WTC11 (cell line): ENCODE measurements at regions not wholly inside any gene's neighbourhood (a gene's known extent, or its start where the extent isn't known, plus 50 kb on each side); places are given as distances from the start of the nearest gene placed in this dataset.

Experiments used
- ATAC-seq: fragments of 200-7000 bp; cut with Tn5 transposase; 2 replicates; pipeline ENCODE4 v1.10.0; 2021; ENCODE audit warnings: mild to moderate bottlenecking, moderate library complexity
- CTCF ChIA-PET: fragments of 300-600 bp; sonication (Branson Sonifier 250); formaldehyde crosslinking; loops from one replicate; lab custom pipeline; 2021; ENCODE audit warnings: antibody characterized with exemption; lab: Charles Lee
- POLR2A ChIA-PET: fragments of 350-600 bp; sonication (Branson Sonifier 250); formaldehyde crosslinking; loops from one replicate; lab custom pipeline; 2021; ENCODE audit warnings: antibody characterized with exemption; lab: Charles Lee
- DNase-seq: peaks from one replicate; pipeline ENCODE4 v3.0.0; 2021; ENCODE audit warnings: low spot score
- H3K27ac Mint-ChIP-seq: 2 replicates; pipeline ENCODE4 v1.8.0; 2021; ENCODE audit warnings: mixed read lengths
- H3K27me3 Mint-ChIP-seq: 2 replicates; pipeline ENCODE4 v1.8.0; 2021; ENCODE audit warnings: low read depth, mild to moderate bottlenecking, moderate library complexity, mixed read lengths
- H3K36me3 Mint-ChIP-seq: 2 replicates; pipeline ENCODE4 v1.8.0; 2021; ENCODE audit warnings: mixed read lengths
- H3K4me1 Mint-ChIP-seq: 2 replicates; pipeline ENCODE4 v1.8.0; 2022; ENCODE audit warnings: mixed read lengths
- H3K4me3 Mint-ChIP-seq: 2 replicates; pipeline ENCODE4 v1.8.0; 2021; ENCODE audit warnings: mild to moderate bottlenecking, moderate library complexity, mixed read lengths
- H3K9me3 Mint-ChIP-seq: 2 replicates; pipeline ENCODE4 v1.8.0; 2021; ENCODE audit warnings: mixed read lengths
- E2F1 ChIP-seq: sonication (generic); formaldehyde crosslinking; IDR thresholded peaks from 2 replicates; pipeline ENCODE4 v1.8.0; 2022; ENCODE audit warnings: mild to moderate bottlenecking, missing genetic modification reagents
- ETV6 ChIP-seq: sonication (generic); formaldehyde crosslinking; IDR thresholded peaks from 2 replicates; pipeline ENCODE4 v1.8.1; 2022; ENCODE audit warnings: mild to moderate bottlenecking, missing genetic modification reagents
- FOXK1 ChIP-seq: sonication (generic); formaldehyde crosslinking; IDR thresholded peaks from 2 replicates; pipeline ENCODE4 v1.8.0; 2022; ENCODE audit warnings: mild to moderate bottlenecking, moderate library complexity, missing genetic modification reagents
- GRHL2 ChIP-seq: fragments of 250-450 bp; sonication (Bioruptor Pico); IDR thresholded peaks from 2 replicates; pipeline ENCODE4 v1.8.0; 2022; ENCODE audit warnings: mild to moderate bottlenecking, moderate library complexity; ENCODE audit not compliant: insufficient replicate concordance, severe bottlenecking
- HMGA2 ChIP-seq: fragments of 250-450 bp; sonication (Bioruptor Pico); IDR thresholded peaks from 2 replicates; pipeline ENCODE4 v1.4.0; 2021; ENCODE audit warnings: mild to moderate bottlenecking, moderate library complexity
- MXD4 ChIP-seq: fragments of 250-450 bp; sonication (Bioruptor Pico); IDR thresholded peaks from 2 replicates; pipeline ENCODE4 v1.8.0; 2021; ENCODE audit warnings: mild to moderate bottlenecking, moderate library complexity, borderline replicate concordance
- NFATC4 ChIP-seq: fragments of 250-450 bp; sonication (Bioruptor Pico); IDR thresholded peaks from 2 replicates; pipeline ENCODE4 v1.9.0; 2021; ENCODE audit warnings: mild to moderate bottlenecking
- RORB ChIP-seq: fragments of 250-450 bp; sonication (Bioruptor Pico); IDR thresholded peaks from 2 replicates; pipeline ENCODE4 v1.9.0; 2021; ENCODE audit warnings: mild to moderate bottlenecking
- TF ChIP-seq, protein P1 (sequence below): sonication (generic); formaldehyde crosslinking; IDR thresholded peaks from 2 replicates; pipeline ENCODE4 v1.8.1; 2023; ENCODE audit warnings: mild to moderate bottlenecking, moderate library complexity, missing genetic modification reagents
- TF ChIP-seq, protein P2 (sequence below): sonication (generic); formaldehyde crosslinking; IDR thresholded peaks from 2 replicates; pipeline ENCODE4 v1.8.0; 2022; ENCODE audit warnings: mild to moderate bottlenecking, missing genetic modification reagents
- TF ChIP-seq, protein P3 (sequence below): sonication (generic); formaldehyde crosslinking; IDR thresholded peaks from 2 replicates; pipeline ENCODE4 v1.8.0; 2022; ENCODE audit warnings: mild to moderate bottlenecking, missing genetic modification reagents
- TF ChIP-seq, protein P4 (sequence below): sonication (generic); formaldehyde crosslinking; IDR thresholded peaks from 2 replicates; pipeline ENCODE4 v1.8.0; 2023; ENCODE audit warnings: missing genetic modification reagents
- TF ChIP-seq, protein P5 (sequence below): sonication (generic); formaldehyde crosslinking; IDR thresholded peaks from 2 replicates; pipeline ENCODE4 v1.8.1; 2023; ENCODE audit warnings: mild to moderate bottlenecking, missing genetic modification reagents, moderate library complexity
- TF ChIP-seq, protein P6 (sequence below): sonication (generic); formaldehyde crosslinking; IDR thresholded peaks from 2 replicates; pipeline ENCODE4 v1.8.1; 2023; ENCODE audit warnings: mild to moderate bottlenecking, missing genetic modification reagents
- TF ChIP-seq, protein P7 (sequence below): fragments of 250-450 bp; sonication (Bioruptor Pico); IDR thresholded peaks from 2 replicates; pipeline ENCODE4 v2.1.2; 2022; ENCODE audit warnings: mild to moderate bottlenecking, moderate library complexity

DNA sequence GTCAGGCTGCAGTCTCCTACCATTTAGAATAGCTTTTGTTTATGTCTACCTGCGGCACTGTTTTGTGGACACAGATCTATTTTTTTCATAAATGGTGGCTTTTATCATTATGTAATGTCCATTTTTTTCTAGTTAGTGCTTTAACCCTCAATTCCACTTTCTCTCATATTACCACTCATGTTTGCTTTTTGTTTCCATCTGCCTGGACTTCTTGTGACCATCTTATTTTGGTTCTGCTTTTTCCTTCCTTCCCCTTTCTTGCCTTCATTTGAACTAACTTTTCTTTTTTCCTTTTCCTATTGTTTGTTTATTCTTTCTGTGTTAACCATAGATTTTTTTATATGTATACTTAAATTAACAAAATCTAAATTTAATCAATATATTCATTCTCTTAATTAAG lies 63.2 kb upstream of the SLC22A11 start:
- no peak overlapping the region for H3K27ac Mint-ChIP-seq
- peaks cover 50% of the 10 kb centered on the region for H3K27me3 Mint-ChIP-seq
- POLR2A ChIA-PET: interaction anchor here (0.6 kb wide), 1 partner anchor 626 kb away, joined by 3 read pairs; no protein-coding TSS in a partner anchor
- peaks cover 12% of the 10 kb centered on the region for H3K9me3 Mint-ChIP-seq
- ATAC-seq: no peak
- TF ChIP-seq, protein P1, sequence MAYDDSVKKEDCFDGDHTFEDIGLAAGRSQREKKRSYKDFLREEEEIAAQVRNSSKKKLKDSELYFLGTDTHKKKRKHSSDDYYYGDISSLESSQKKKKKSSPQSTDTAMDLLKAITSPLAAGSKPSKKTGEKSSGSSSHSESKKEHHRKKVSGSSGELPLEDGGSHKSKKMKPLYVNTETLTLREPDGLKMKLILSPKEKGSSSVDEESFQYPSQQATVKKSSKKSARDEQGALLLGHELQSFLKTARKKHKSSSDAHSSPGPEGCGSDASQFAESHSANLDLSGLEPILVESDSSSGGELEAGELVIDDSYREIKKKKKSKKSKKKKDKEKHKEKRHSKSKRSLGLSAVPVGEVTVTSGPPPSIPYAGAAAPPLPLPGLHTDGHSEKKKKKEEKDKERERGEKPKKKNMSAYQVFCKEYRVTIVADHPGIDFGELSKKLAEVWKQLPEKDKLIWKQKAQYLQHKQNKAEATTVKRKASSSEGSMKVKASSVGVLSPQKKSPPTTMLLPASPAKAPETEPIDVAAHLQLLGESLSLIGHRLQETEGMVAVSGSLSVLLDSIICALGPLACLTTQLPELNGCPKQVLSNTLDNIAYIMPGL (CRISPR knock-in tag): no peak
- TF ChIP-seq, protein P2, sequence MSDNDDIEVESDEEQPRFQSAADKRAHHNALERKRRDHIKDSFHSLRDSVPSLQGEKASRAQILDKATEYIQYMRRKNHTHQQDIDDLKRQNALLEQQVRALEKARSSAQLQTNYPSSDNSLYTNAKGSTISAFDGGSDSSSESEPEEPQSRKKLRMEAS (CRISPR knock-in tag): no peak
- TF ChIP-seq NFATC4 (CRISPR knock-in tag) (no peak), ETV6 (CRISPR knock-in tag) (no peak)
- TF ChIP-seq, protein P3, sequence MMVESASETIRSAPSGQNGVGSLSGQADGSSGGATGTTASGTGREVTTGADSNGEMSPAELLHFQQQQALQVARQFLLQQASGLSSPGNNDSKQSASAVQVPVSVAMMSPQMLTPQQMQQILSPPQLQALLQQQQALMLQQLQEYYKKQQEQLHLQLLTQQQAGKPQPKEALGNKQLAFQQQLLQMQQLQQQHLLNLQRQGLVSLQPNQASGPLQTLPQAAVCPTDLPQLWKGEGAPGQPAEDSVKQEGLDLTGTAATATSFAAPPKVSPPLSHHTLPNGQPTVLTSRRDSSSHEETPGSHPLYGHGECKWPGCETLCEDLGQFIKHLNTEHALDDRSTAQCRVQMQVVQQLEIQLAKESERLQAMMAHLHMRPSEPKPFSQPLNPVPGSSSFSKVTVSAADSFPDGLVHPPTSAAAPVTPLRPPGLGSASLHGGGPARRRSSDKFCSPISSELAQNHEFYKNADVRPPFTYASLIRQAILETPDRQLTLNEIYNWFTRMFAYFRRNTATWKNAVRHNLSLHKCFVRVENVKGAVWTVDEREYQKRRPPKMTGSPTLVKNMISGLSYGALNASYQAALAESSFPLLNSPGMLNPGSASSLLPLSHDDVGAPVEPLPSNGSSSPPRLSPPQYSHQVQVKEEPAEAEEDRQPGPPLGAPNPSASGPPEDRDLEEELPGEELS: no peak
- TF ChIP-seq, all 79 proteins: peak for 0
- DNase-seq: no peak
- no peaks in the 10 kb centered on the region for H3K36me3 Mint-ChIP-seq
- H3K4me1 Mint-ChIP-seq: no peaks in the 10 kb centered on the region
- H3K4me3 Mint-ChIP-seq: no peak overlapping the region
- CTCF ChIA-PET: interaction anchor here (0.9 kb wide), 1 partner anchor 43 kb away, joined by 3 read pairs; no protein-coding TSS in a partner anchor

DNA sequence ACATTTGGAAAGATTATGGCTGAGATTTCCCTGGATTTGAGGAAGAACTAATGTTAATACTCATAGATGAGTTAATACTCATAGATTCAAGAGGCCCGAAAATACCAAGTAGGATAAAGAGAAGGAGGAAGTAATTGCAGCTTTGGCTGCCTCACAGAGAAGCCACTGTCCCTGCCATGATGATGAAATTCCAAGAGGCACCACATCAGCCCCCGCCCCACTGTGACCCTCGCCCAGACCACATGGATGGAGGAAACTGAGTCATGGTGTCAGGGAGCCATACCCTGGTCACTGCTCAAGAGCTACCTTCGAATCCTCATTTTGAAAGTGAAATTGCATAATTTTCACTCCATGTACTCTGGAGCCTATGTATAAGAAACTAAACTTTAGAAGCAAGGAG lies 57.6 kb upstream of the SLC22A11 start:
- no peak overlapping the region for H3K27ac Mint-ChIP-seq
- DNase-seq: no peak
- peaks cover 17% of the 10 kb centered on the region for H3K9me3 Mint-ChIP-seq
- TF ChIP-seq E2F1 (CRISPR knock-in tag) (no peak), MXD4 (CRISPR knock-in tag) (no peak), FOXK1 (no peak)
- TF ChIP-seq, protein P4, sequence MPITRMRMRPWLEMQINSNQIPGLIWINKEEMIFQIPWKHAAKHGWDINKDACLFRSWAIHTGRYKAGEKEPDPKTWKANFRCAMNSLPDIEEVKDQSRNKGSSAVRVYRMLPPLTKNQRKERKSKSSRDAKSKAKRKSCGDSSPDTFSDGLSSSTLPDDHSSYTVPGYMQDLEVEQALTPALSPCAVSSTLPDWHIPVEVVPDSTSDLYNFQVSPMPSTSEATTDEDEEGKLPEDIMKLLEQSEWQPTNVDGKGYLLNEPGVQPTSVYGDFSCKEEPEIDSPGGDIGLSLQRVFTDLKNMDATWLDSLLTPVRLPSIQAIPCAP: no peak
- TF ChIP-seq, protein P5, sequence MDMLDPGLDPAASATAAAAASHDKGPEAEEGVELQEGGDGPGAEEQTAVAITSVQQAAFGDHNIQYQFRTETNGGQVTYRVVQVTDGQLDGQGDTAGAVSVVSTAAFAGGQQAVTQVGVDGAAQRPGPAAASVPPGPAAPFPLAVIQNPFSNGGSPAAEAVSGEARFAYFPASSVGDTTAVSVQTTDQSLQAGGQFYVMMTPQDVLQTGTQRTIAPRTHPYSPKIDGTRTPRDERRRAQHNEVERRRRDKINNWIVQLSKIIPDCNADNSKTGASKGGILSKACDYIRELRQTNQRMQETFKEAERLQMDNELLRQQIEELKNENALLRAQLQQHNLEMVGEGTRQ: no peak
- POLR2A ChIA-PET: no interaction called here
- no peaks in the 10 kb centered on the region for H3K4me1 Mint-ChIP-seq
- H3K27me3 Mint-ChIP-seq: peaks cover 31% of the 10 kb centered on the region
- CTCF ChIA-PET: interaction anchor here (1.5 to 2.1 kb wide), 2 partner anchors 48 to 49 kb away, joined by 4 read pairs; no protein-coding TSS in a partner anchor
- H3K36me3 Mint-ChIP-seq: no peaks in the 10 kb centered on the region
- H3K4me3 Mint-ChIP-seq: no peak overlapping the region
- ATAC-seq: no peak

DNA sequence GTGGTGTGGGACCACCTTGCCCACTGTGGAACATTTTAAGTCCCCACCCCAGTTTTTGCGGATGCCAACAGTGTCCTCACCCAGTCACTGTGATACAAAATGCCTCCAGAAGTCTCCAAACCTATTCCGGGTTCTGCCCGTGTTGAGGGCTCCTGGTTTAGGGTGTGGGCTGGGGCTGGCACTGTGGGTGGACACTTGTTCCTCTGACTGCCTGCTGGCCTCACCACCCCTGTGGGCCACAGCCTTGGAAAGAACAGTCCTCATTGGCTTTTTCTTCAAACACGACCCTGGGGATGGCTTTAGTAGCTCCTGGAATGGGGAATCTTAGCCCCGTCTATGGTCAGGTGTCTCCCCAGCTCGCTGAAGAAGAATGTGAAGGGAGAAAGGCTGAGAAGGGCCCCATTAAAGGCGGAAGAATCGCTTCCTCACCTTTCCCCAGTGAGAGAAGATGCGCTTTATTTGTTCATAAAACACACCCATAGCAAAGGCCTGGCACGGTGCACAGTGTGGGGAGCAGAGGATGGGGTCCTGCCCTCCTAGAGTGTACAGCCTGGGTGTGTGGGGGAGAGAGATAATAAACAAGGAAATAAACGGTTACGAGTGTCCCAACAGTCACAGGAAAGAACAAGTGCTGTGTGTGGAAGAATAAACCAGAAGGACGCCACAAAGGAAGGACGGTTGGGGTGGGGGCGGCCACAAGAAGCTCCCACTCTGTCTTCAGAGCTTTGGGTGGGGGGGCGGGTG lies 56.3 kb upstream of the SLC22A11 start:
- ATAC-seq (no peak), DNase-seq (no peak)
- Mint-ChIP-seq H3K27me3 (peaks cover 19% of the 10 kb centered on the region), H3K36me3 (no peaks in the 10 kb centered on the region), H3K4me1 (no peaks in the 10 kb centered on the region), H3K9me3 (peaks cover 13% of the 10 kb centered on the region), H3K27ac (no peak overlapping the region), H3K4me3 (no peak overlapping the region)
- POLR2A ChIA-PET: no interaction called here
- CTCF ChIA-PET: interaction anchor here (0.9 to 1.3 kb wide), 3 partner anchors 10 to 157 kb away, joined by 3 read pairs; no protein-coding TSS in a partner anchor
- TF ChIP-seq HMGA2: no peak
- TF ChIP-seq, protein P6, sequence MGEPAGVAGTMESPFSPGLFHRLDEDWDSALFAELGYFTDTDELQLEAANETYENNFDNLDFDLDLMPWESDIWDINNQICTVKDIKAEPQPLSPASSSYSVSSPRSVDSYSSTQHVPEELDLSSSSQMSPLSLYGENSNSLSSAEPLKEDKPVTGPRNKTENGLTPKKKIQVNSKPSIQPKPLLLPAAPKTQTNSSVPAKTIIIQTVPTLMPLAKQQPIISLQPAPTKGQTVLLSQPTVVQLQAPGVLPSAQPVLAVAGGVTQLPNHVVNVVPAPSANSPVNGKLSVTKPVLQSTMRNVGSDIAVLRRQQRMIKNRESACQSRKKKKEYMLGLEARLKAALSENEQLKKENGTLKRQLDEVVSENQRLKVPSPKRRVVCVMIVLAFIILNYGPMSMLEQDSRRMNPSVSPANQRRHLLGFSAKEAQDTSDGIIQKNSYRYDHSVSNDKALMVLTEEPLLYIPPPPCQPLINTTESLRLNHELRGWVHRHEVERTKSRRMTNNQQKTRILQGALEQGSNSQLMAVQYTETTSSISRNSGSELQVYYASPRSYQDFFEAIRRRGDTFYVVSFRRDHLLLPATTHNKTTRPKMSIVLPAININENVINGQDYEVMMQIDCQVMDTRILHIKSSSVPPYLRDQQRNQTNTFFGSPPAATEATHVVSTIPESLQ (CRISPR knock-in tag): no peak
- TF ChIP-seq, protein P7, sequence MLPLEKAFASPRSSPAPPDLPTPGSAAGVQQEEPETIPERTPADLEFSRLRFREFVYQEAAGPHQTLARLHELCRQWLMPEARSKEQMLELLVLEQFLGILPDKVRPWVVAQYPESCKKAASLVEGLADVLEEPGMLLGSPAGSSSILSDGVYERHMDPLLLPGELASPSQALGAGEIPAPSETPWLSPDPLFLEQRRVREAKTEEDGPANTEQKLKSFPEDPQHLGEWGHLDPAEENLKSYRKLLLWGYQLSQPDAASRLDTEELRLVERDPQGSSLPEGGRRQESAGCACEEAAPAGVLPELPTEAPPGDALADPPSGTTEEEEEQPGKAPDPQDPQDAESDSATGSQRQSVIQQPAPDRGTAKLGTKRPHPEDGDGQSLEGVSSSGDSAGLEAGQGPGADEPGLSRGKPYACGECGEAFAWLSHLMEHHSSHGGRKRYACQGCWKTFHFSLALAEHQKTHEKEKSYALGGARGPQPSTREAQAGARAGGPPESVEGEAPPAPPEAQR (CRISPR knock-in tag): no peak
- no peak for TF ChIP-seq RORB (CRISPR knock-in tag)
- no peak for TF ChIP-seq GRHL2 (CRISPR knock-in tag)
